ENCODE measurements at regions not wholly inside any gene's neighbourhood (a gene's known extent, or its start where the extent isn't known, plus 50 kb on each side); places are given as distances from the start of the nearest gene placed in this dataset.

- H3K9me3 Mint-ChIP-seq (ENCODE audit: unreplicated experiment) = no peaks in the 10 kb centered on the region
- POLR2A ChIA-PET = no interaction called here
These were observed 799.0 kb downstream of the DCDC2C start for GRCh38 chr2:4502230-4502843.

GRCh38 chr2:4507661-4508060 lies 804.3 kb downstream of the DCDC2C start:
- BruUV-seq (replicated peaks) = no TSS peak
- Mint-ChIP-seq H3K4me1 (ENCODE audit: low read depth, unreplicated experiment) (no peaks in the 10 kb centered on the region), H3K27ac (ENCODE audit: unreplicated experiment) (no peak overlapping the region), H3K4me3 (ENCODE audit: unreplicated experiment) (no peak overlapping the region), H3K27me3 (ENCODE audit: insufficient read depth, unreplicated experiment) (peaks cover 1% of the 10 kb centered on the region), H3K36me3 (ENCODE audit: insufficient read depth, unreplicated experiment) (no peaks in the 10 kb centered on the region), H3K9me3 (ENCODE audit: unreplicated experiment) (no peaks in the 10 kb centered on the region)
- no peaks in the 10 kb centered on the region for H3K9me3 ChIP-seq
- POLR2A ChIA-PET = no interaction called here
- H3K4me3 ChIP-seq (ENCODE audit: low read depth, low read length) = no peak overlapping the region
- H3K36me3 ChIP-seq (ENCODE audit: control insufficient read depth, insufficient read depth, low read length) = no peaks in the 10 kb centered on the region
- TF ChIP-seq CTCF (IDR thresholded peaks at IDR 0.05; ENCODE audit: insufficient read depth in 1 of 2, low read depth in 1 of 2, low read length in 1 of 2, severe bottlenecking in 1 of 2, unreplicated experiment in 1 of 2) = no peak
- no peaks in the 10 kb centered on the region for H3K27me3 ChIP-seq (replicated peaks; ENCODE audit: control insufficient read depth, insufficient read depth, low read length)
- intact Hi-C loops (cut with micrococcal nuclease; ENCODE audit: unreplicated experiment) = no loop called here
- no peak for DNase-seq
- no peaks in the 10 kb centered on the region for H3K4me1 ChIP-seq
- CTCF ChIA-PET = no interaction called here

More at GRCh38 chr2:4502230-4502843, 799.0 kb downstream of the DCDC2C start:
- intact Hi-C loops (cut with micrococcal nuclease; ENCODE audit: unreplicated experiment) = no loop called here
- BruUV-seq (replicated peaks) = no TSS peak
- no peak overlapping the region for H3K4me3 ChIP-seq (ENCODE audit: low read depth, low read length)
- no peaks in the 10 kb centered on the region for H3K36me3 ChIP-seq (ENCODE audit: control insufficient read depth, insufficient read depth, low read length)
- Mint-ChIP-seq H3K4me3 (ENCODE audit: unreplicated experiment) (no peak overlapping the region), H3K27me3 (ENCODE audit: insufficient read depth, unreplicated experiment) (no peaks in the 10 kb centered on the region), H3K27ac (ENCODE audit: unreplicated experiment) (no peak overlapping the region), H3K36me3 (ENCODE audit: insufficient read depth, unreplicated experiment) (no peaks in the 10 kb centered on the region), H3K4me1 (ENCODE audit: low read depth, unreplicated experiment) (no peaks in the 10 kb centered on the region)
- no peak for DNase-seq
- TF ChIP-seq CTCF (IDR thresholded peaks at IDR 0.05; ENCODE audit: insufficient read depth in 1 of 2, low read depth in 1 of 2, low read length in 1 of 2, severe bottlenecking in 1 of 2, unreplicated experiment in 1 of 2) = no peak
- CTCF ChIA-PET = no interaction called here
- no peaks in the 10 kb centered on the region for H3K9me3 ChIP-seq
- H3K4me1 ChIP-seq = no peaks in the 10 kb centered on the region
- no peaks in the 10 kb centered on the region for H3K27me3 ChIP-seq (replicated peaks; ENCODE audit: control insufficient read depth, insufficient read depth, low read length)

- no peak for TF ChIP-seq CTCF (IDR thresholded peaks at IDR 0.05; ENCODE audit: insufficient read depth in 1 of 2, low read depth in 1 of 2, low read length in 1 of 2, severe bottlenecking in 1 of 2, unreplicated experiment in 1 of 2)
- Mint-ChIP-seq H3K27ac (ENCODE audit: unreplicated experiment) (no peak overlapping the region), H3K4me1 (ENCODE audit: low read depth, unreplicated experiment) (no peaks in the 10 kb centered on the region), H3K4me3 (ENCODE audit: unreplicated experiment) (no peak overlapping the region), H3K9me3 (ENCODE audit: unreplicated experiment) (peaks cover 10% of the 10 kb centered on the region), H3K36me3 (ENCODE audit: insufficient read depth, unreplicated experiment) (no peaks in the 10 kb centered on the region), H3K27me3 (ENCODE audit: insufficient read depth, unreplicated experiment) (peaks cover 5% of the 10 kb centered on the region)
- intact Hi-C loops (cut with micrococcal nuclease; ENCODE audit: unreplicated experiment) = no loop called here
- H3K36me3 ChIP-seq (ENCODE audit: control insufficient read depth, insufficient read depth, low read length) = no peaks in the 10 kb centered on the region
- no peak overlapping the region for H3K4me3 ChIP-seq (ENCODE audit: low read depth, low read length)
- BruUV-seq (replicated peaks) = no TSS peak
- H3K9me3 ChIP-seq = no peaks in the 10 kb centered on the region
- H3K27me3 ChIP-seq (replicated peaks; ENCODE audit: control insufficient read depth, insufficient read depth, low read length) = no peaks in the 10 kb centered on the region
- POLR2A ChIA-PET = no interaction called here
- CTCF ChIA-PET = no interaction called here
- H3K4me1 ChIP-seq = no peaks in the 10 kb centered on the region
- DNase-seq = no peak
These were observed 812.7 kb downstream of the DCDC2C start for GRCh38 chr2:4515871-4516761.

All from Caco-2 (cell line).